Body of pancreas (tissue), 4 donors: ENCODE measurements at regions not wholly inside any gene's neighbourhood (a gene's known extent, or its start where the extent isn't known, plus 50 kb on each side); places are given as distances from the start of the nearest gene placed in this dataset.

ENCODE experiments used
- POLR2A ChIP-seq, 3 donors: fragments of 450-650 bp; IDR thresholded peaks; one replicate each; pipeline ENCODE4 v1.6.1; 2016; ENCODE audit warnings: antibody characterized with exemption in 3 of 3, mild to moderate bottlenecking in 2 of 3
- TF ChIP-seq, protein P1 (sequence below), 7 experiments: fragments of 450-650 bp in 4 of 7; fragments of 200-600 bp in 3 of 7; sonication (generic) in 3 of 7; IDR thresholded peaks; one replicate each; pipeline ENCODE4 v1.5.1; 2016 to 2019; ENCODE audit warnings: antibody characterized with exemption in 7 of 7

DNA sequence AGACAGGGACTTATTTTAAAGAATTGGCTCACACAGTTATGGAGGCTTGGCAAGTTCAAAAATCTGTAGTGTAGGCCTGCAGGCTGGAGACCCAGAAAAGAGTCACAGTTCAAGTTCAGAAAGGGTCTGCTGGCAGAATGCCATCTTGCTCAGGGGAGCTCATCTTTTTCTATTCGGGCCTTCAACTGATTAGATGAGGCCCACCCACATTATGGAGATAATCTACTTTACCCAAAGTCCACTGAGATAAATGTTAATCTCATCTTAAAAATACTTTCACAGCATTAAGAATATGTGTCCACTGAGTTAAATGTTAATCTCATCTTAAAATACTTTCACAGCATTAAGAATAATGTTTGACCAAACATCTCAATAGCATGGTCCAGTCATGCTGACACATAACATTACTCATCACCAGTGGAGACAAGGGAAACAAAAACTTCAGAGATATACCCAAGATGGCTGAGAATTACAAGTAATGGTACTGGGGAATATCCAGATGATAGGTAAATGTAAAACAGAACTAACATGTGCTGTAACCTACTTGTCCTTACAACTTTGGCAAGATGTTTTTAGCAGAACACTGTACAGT, 74.3 kb upstream of the STAC start:
- no peak for TF ChIP-seq POLR2A (IDR thresholded peaks at IDR 0.05)
- TF ChIP-seq, protein P1, sequence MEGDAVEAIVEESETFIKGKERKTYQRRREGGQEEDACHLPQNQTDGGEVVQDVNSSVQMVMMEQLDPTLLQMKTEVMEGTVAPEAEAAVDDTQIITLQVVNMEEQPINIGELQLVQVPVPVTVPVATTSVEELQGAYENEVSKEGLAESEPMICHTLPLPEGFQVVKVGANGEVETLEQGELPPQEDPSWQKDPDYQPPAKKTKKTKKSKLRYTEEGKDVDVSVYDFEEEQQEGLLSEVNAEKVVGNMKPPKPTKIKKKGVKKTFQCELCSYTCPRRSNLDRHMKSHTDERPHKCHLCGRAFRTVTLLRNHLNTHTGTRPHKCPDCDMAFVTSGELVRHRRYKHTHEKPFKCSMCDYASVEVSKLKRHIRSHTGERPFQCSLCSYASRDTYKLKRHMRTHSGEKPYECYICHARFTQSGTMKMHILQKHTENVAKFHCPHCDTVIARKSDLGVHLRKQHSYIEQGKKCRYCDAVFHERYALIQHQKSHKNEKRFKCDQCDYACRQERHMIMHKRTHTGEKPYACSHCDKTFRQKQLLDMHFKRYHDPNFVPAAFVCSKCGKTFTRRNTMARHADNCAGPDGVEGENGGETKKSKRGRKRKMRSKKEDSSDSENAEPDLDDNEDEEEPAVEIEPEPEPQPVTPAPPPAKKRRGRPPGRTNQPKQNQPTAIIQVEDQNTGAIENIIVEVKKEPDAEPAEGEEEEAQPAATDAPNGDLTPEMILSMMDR (IDR thresholded peaks at IDR 0.05) = no peak
